Mucosa of descending colon (tissue), 3 donors: ENCODE measurements at regions not wholly inside any gene's neighbourhood (a gene's known extent, or its start where the extent isn't known, plus 50 kb on each side); places are given as distances from the start of the nearest gene placed in this dataset.

ENCODE experiments used
- ATAC-seq: fragments of 200-7000 bp; cut with Tn5 transposase; one replicate; pipeline ENCODE4 v1.9.1; 2020; ENCODE audit warnings: mild to moderate bottlenecking, moderate library complexity
- DNase-seq, 3 donors: peaks; one replicate each; pipeline ENCODE4 v3.0.0-alpha.2; 2020
- H3K36me3 ChIP-seq: fragments of 200-600 bp; one replicate; pipeline ENCODE4 v1.8.0; 2021; ENCODE audit warnings: low read depth, mild to moderate bottlenecking
- H3K4me1 ChIP-seq: fragments of 200-600 bp; one replicate; pipeline ENCODE4 v1.8.0; 2021; ENCODE audit warnings: low read depth, mild to moderate bottlenecking
- H3K4me3 ChIP-seq: fragments of 200-600 bp; one replicate; pipeline ENCODE4 v1.8.0; 2021; ENCODE audit warnings: mild to moderate bottlenecking
- H3K9me3 ChIP-seq: fragments of 200-600 bp; one replicate; pipeline ENCODE4 v1.8.0; 2021; ENCODE audit warnings: mild to moderate bottlenecking
- CTCF ChIP-seq: fragments of 200-600 bp; IDR thresholded peaks from one replicate; pipeline ENCODE4 v1.8.0; 2022; ENCODE audit warnings: antibody characterized with exemption, mild to moderate bottlenecking
- intact Hi-C, 2 donors: fragments of 100-400 bp; cut with DNase I in 1 of 2; cut with micrococcal nuclease in 1 of 2; formaldehyde crosslinking; loops; one replicate each; pipeline versions ENCODE4 v1.11.0 to v1.11.1; 2022; cut with DNase I, micrococcal nuclease
- donor health status: DM: no; HTN: no; CAD: no; lungs with moderate emphysema.
- donor health status: DM: no; HTN: no; CAD: no.
- donor health status: DM: no; HTN: yes; CAD: no.

- intact Hi-C loops = no loop called here
Measured at GRCh38 chr19:28482221-28482620, 730.7 kb downstream of the UQCRFS1 start.

GRCh38 chr19:28481674-28482073 lies 731.3 kb downstream of the UQCRFS1 start:
- Histone ChIP-seq H3K36me3 (no peaks in the 10 kb centered on the region), H3K4me1 (peaks cover 11% of the 10 kb centered on the region), H3K9me3 (no peaks in the 10 kb centered on the region), H3K4me3 (no peak overlapping the region)
- DNase-seq = no peak
- intact Hi-C loops = no loop called here
- ATAC-seq = no peak
- TF ChIP-seq CTCF = no peak

More at GRCh38 chr19:28482221-28482620, 730.7 kb downstream of the UQCRFS1 start:
- Histone ChIP-seq H3K9me3 (no peaks in the 10 kb centered on the region), H3K4me1 (peaks cover 11% of the 10 kb centered on the region), H3K36me3 (no peaks in the 10 kb centered on the region), H3K4me3 (no peak overlapping the region)
- TF ChIP-seq CTCF = no peak
- no peak for ATAC-seq
- DNase-seq = no peak

GRCh38 chr19:28475525-28475924 lies 737.4 kb downstream of the UQCRFS1 start:
- no peak for TF ChIP-seq CTCF
- ATAC-seq = no peak
- no peaks in the 10 kb centered on the region for H3K9me3 ChIP-seq
- H3K4me3 ChIP-seq = no peak overlapping the region
- no peak for DNase-seq
- H3K36me3 ChIP-seq = no peaks in the 10 kb centered on the region
- H3K4me1 ChIP-seq = no peaks in the 10 kb centered on the region
- intact Hi-C loops = no loop called here

GRCh38 chr19:28472843-28473242 lies 740.1 kb downstream of the UQCRFS1 start:
- no peaks in the 10 kb centered on the region for H3K36me3 ChIP-seq
- H3K4me1 ChIP-seq = peaks cover 11% of the 10 kb centered on the region
- no peaks in the 10 kb centered on the region for H3K9me3 ChIP-seq
- no peak overlapping the region for H3K4me3 ChIP-seq
- DNase-seq (peak in 2 of 3 donors; percentile 29 to 49), ATAC-seq (peak; percentile 28)
- intact Hi-C loops = no loop called here
- TF ChIP-seq CTCF = no peak

GRCh38 chr19:28471731-28472510 lies 741.0 kb downstream of the UQCRFS1 start:
- H3K9me3 ChIP-seq = no peaks in the 10 kb centered on the region
- intact Hi-C loops = no loop called here
- DNase-seq = no peak
- H3K36me3 ChIP-seq = no peaks in the 10 kb centered on the region
- TF ChIP-seq CTCF = no peak
- H3K4me3 ChIP-seq = no peak overlapping the region
- ATAC-seq = no peak
- H3K4me1 ChIP-seq = peaks cover 13% of the 10 kb centered on the region
